ELR (cell line): ENCODE measurements at regions not wholly inside any gene's neighbourhood (a gene's known extent, or its start where the extent isn't known, plus 50 kb on each side); places are given as distances from the start of the nearest gene placed in this dataset.
A peak's percentile ranks its signal among the peaks of the same experiment; 100 is the strongest.
"Not testable (repeated sequence)": the region's sequence is repeated elsewhere in the genome, so short reads cannot be mapped to it uniquely, and the experiment has no call there.

Source experiments
- DNase-seq: peaks from one replicate; pipeline ENCODE4 v3.0.0-alpha.2; 2015; ENCODE audit warnings: low read depth

GRCh38 chr5:68970617-68971016 lies 123.2 kb upstream of the SLC30A5 start:
- no peak for DNase-seq

GRCh38 chr5:68973696-68974095 lies 120.1 kb upstream of the SLC30A5 start:
- no peak for DNase-seq

GRCh38 chr5:68983043-68983442 lies 110.8 kb upstream of the SLC30A5 start:
- no peak for DNase-seq

GRCh38 chr5:68983959-68984358 lies 109.9 kb upstream of the SLC30A5 start:
- no peak for DNase-seq

- no peak for DNase-seq
These were observed 102.3 kb upstream of the SLC30A5 start for GRCh38 chr5:68991279-68992084.

GRCh38 chr5:68994645-68995044 lies 99.2 kb upstream of the SLC30A5 start:
- DNase-seq, result no peak

GRCh38 chr5:68995845-68996545 lies 97.8 kb upstream of the SLC30A5 start:
- no peak for DNase-seq

GRCh38 chr5:68999181-68999580 lies 94.6 kb upstream of the SLC30A5 start:
- no peak for DNase-seq

- no peak for DNase-seq
These were observed 93.4 kb upstream of the SLC30A5 start for GRCh38 chr5:69000216-69000919.

- DNase-seq, result no peak
These were observed 92.9 kb upstream of the SLC30A5 start for GRCh38 chr5:69000949-69001348.

- no peak for DNase-seq
These were observed 92.2 kb upstream of the SLC30A5 start for GRCh38 chr5:69001627-69002026.

- no peak for DNase-seq
These were observed 89.7 kb upstream of the SLC30A5 start for GRCh38 chr5:69004127-69004526.

- no peak for DNase-seq
These were observed 89.1 kb upstream of the SLC30A5 start for GRCh38 chr5:69004676-69005075.

GRCh38 chr5:69006030-69006429 lies 87.8 kb upstream of the SLC30A5 start:
- DNase-seq, result no peak

- no peak for DNase-seq
These were observed 86.7 kb upstream of the SLC30A5 start for GRCh38 chr5:69007163-69007562.

- DNase-seq, result peak; percentile 62
These were observed 86.0 kb upstream of the SLC30A5 start for GRCh38 chr5:69007726-69008368.

- no peak for DNase-seq
These were observed 83.3 kb upstream of the SLC30A5 start for GRCh38 chr5:69010476-69010875.

GRCh38 chr5:69011910-69012309 lies 81.9 kb upstream of the SLC30A5 start:
- DNase-seq, result no peak

- no peak for DNase-seq
These were observed 80.3 kb upstream of the SLC30A5 start for GRCh38 chr5:69013481-69013880.

GRCh38 chr5:69014007-69014406 lies 79.8 kb upstream of the SLC30A5 start:
- DNase-seq, result not testable (repeated sequence)

GRCh38 chr5:69019668-69020375 lies 74.0 kb upstream of the SLC30A5 start:
- no peak for DNase-seq

- peak; percentile 64 for DNase-seq
These were observed 69.6 kb upstream of the SLC30A5 start for GRCh38 chr5:69024241-69024651.
